H9 (cell line): ENCODE measurements at regions not wholly inside any gene's neighbourhood (a gene's known extent, or its start where the extent isn't known, plus 50 kb on each side); places are given as distances from the start of the nearest gene placed in this dataset.

Experiments used
- DNase-seq: peaks from one replicate; pipeline ENCODE4 v3.0.0-alpha.2; 2017
- H2AFZ ChIP-seq: one replicate; pipeline ENCODE4 v1.6.1; 2013; ENCODE audit warnings: mild to moderate bottlenecking, low read length, control low read depth, moderate library complexity
- H2AK5ac ChIP-seq: 2 replicates; pipeline ENCODE4 v1.6.1; 2013; ENCODE audit warnings: low read length, control low read depth, mixed read lengths; ENCODE audit not compliant: insufficient read length
- H2BK120ac ChIP-seq: one replicate; pipeline ENCODE4 v1.6.1; 2013; ENCODE audit warnings: low read depth, mild to moderate bottlenecking, low read length, control low read depth, inconsistent platforms; ENCODE audit not compliant: poor library complexity, severe bottlenecking
- H2BK12ac ChIP-seq: 2 replicates; pipeline ENCODE4 v1.6.1; 2013; ENCODE audit warnings: low read length, control low read depth, mixed read lengths, low read depth; ENCODE audit not compliant: insufficient read length
- H2BK15ac ChIP-seq: 2 replicates; pipeline ENCODE4 v1.6.1; 2013; ENCODE audit warnings: low read depth, low read length, control low read depth
- H2BK20ac ChIP-seq: one replicate; pipeline ENCODE4 v1.6.1; 2013; ENCODE audit warnings: low read depth, mild to moderate bottlenecking, low read length, control low read depth, inconsistent platforms; ENCODE audit not compliant: poor library complexity, severe bottlenecking
- H2BK5ac ChIP-seq: 2 replicates; pipeline ENCODE4 v1.6.1; 2013; ENCODE audit warnings: low read length, control low read depth, mixed read lengths; ENCODE audit not compliant: insufficient read length
- H3K14ac ChIP-seq: 2 replicates; pipeline ENCODE4 v1.6.1; 2013; ENCODE audit warnings: low read length, control low read depth; ENCODE audit not compliant: insufficient read depth
- H3K18ac ChIP-seq: 2 replicates; pipeline ENCODE4 v1.6.1; 2013; ENCODE audit warnings: low read depth, mild to moderate bottlenecking, mixed read lengths, low read length, control low read depth; ENCODE audit not compliant: insufficient read length
- H3K23ac ChIP-seq: 2 replicates; pipeline ENCODE4 v1.6.1; 2013; ENCODE audit warnings: low read length, control low read depth, mixed read lengths, low read depth; ENCODE audit not compliant: insufficient read length
- H3K23me2 ChIP-seq: 2 replicates; pipeline ENCODE4 v1.6.1; 2013; ENCODE audit warnings: low read depth, mild to moderate bottlenecking, mixed read lengths, low read length, control low read depth; ENCODE audit not compliant: insufficient read length, poor library complexity, severe bottlenecking
- H3K27ac ChIP-seq: 2 replicates; pipeline ENCODE4 v1.5.1; 2013; ENCODE audit warnings: low read length, control low read depth, mixed read lengths, low read depth; ENCODE audit not compliant: insufficient read length
- H3K27me3 ChIP-seq: 2 replicates; pipeline ENCODE4 v1.6.1; 2013; ENCODE audit warnings: low read length, control low read depth, inconsistent platforms; ENCODE audit not compliant: insufficient read depth
- H3K4ac ChIP-seq: 2 replicates; pipeline ENCODE4 v1.6.1; 2013; ENCODE audit warnings: low read depth, mild to moderate bottlenecking, control low read depth, inconsistent platforms, low read length, moderate library complexity
- H3K4me1 ChIP-seq: 2 replicates; pipeline ENCODE4 v1.6.1; 2013; ENCODE audit warnings: low read length, control low read depth, inconsistent platforms; ENCODE audit not compliant: insufficient read depth
- H3K4me2 ChIP-seq: 2 replicates; pipeline ENCODE4 v1.6.1; 2013; ENCODE audit warnings: low read length, control low read depth, mixed read lengths; ENCODE audit not compliant: insufficient read length, insufficient read depth
- H3K56ac ChIP-seq: 2 replicates; pipeline ENCODE4 v1.6.1; 2013; ENCODE audit warnings: low read depth, mild to moderate bottlenecking, mixed read lengths, low read length, control low read depth; ENCODE audit not compliant: insufficient read length
- H3K79me1 ChIP-seq: 2 replicates; pipeline ENCODE4 v1.6.1; 2013; ENCODE audit warnings: low read depth, mild to moderate bottlenecking, moderate library complexity, low read length, control low read depth, inconsistent platforms; ENCODE audit not compliant: insufficient read depth, poor library complexity, severe bottlenecking
- H3K79me2 ChIP-seq: 2 replicates; pipeline ENCODE4 v1.6.1; 2013; ENCODE audit warnings: low read length, control low read depth, inconsistent platforms; ENCODE audit not compliant: insufficient read depth
- H3K9ac ChIP-seq: 2 replicates; pipeline ENCODE4 v1.6.1; 2013; ENCODE audit warnings: low read length, control low read depth, mixed read lengths; ENCODE audit not compliant: insufficient read length; ENCODE audit errors: extremely low read depth
- H3K9me3 ChIP-seq: one replicate; pipeline ENCODE4 v1.6.1; 2013; ENCODE audit warnings: low read depth, low read length, inconsistent platforms; ENCODE audit not compliant: control insufficient read depth
- H3T11ph ChIP-seq: one replicate; pipeline ENCODE4 v1.6.1; 2013; ENCODE audit warnings: mild to moderate bottlenecking, low read length, control low read depth, inconsistent platforms
- H4K20me1 ChIP-seq: one replicate; pipeline ENCODE4 v1.6.1; 2013; ENCODE audit not compliant: control insufficient read depth, insufficient read length, insufficient read depth
- H4K5ac ChIP-seq: 2 replicates; pipeline ENCODE4 v1.6.1; 2013; ENCODE audit warnings: low read depth, mild to moderate bottlenecking, mixed read lengths, low read length, control low read depth; ENCODE audit not compliant: insufficient read length
- H4K8ac ChIP-seq: replicated peaks from 2 replicates; pipeline ENCODE4 v1.6.1; 2013; ENCODE audit warnings: low read length, control low read depth, mixed read lengths, low read depth; ENCODE audit not compliant: insufficient read length
- H4K91ac ChIP-seq: 2 replicates; pipeline ENCODE4 v1.6.1; 2013; ENCODE audit warnings: low read depth, mild to moderate bottlenecking, moderate library complexity, mixed read lengths, low read length, control low read depth; ENCODE audit not compliant: insufficient read length
- H3K27ac Mint-ChIP-seq, 3 experiments: 2 replicates in 2 of 3; 3 replicates in 1 of 3; pipeline ENCODE4 v1.8.0; 2020 to 2021; ENCODE audit warnings: mixed read lengths in 3 of 3, mild to moderate bottlenecking in 1 of 3, moderate library complexity in 1 of 3
- H3K27me3 Mint-ChIP-seq: 2 replicates; pipeline ENCODE4 v1.8.0; 2021; ENCODE audit warnings: low read depth, mild to moderate bottlenecking, moderate library complexity, mixed read lengths
- H3K36me3 Mint-ChIP-seq, 3 experiments: 2 replicates in 2 of 3; 3 replicates in 1 of 3; pipeline ENCODE4 v1.8.0; 2020 to 2021; ENCODE audit warnings: low read depth in 3 of 3, mixed read lengths in 3 of 3; ENCODE audit not compliant: insufficient read depth in 1 of 3
- H3K4me1 Mint-ChIP-seq, 2 experiments: 2 replicates each; pipeline ENCODE4 v1.8.0; 2020; ENCODE audit warnings: mixed read lengths in 2 of 2
- H3K4me3 Mint-ChIP-seq, 2 experiments: 2 replicates in 1 of 2; 3 replicates in 1 of 2; pipeline ENCODE4 v1.8.0; 2020 to 2021; ENCODE audit warnings: mild to moderate bottlenecking in 2 of 2, mixed read lengths in 2 of 2, moderate library complexity in 1 of 2
- H3K9me3 Mint-ChIP-seq, 2 experiments: 2 replicates in 1 of 2; 3 replicates in 1 of 2; pipeline ENCODE4 v1.8.0; 2020; ENCODE audit warnings: mild to moderate bottlenecking in 2 of 2, mixed read lengths in 2 of 2, moderate library complexity in 1 of 2
- CTCF ChIP-seq: fragments of 200-600 bp; sonication (generic); conservative IDR thresholded peaks from 3 replicates; pipeline ENCODE4 v1.8.0; 2021; ENCODE audit warnings: antibody characterized with exemption, mild to moderate bottlenecking

GRCh38 chr9:79185866-79186265, 385.9 kb upstream of the TLE4 start:
- H3K4me2 ChIP-seq = no peak overlapping the region
- no peak for DNase-seq
- H4K5ac ChIP-seq = no peak overlapping the region
- peaks cover 3 to 4% of the 10 kb centered on the region in 2 experiments; a peak in 4 of 5 replicates for H3K9me3 Mint-ChIP-seq
- H3K4me1 Mint-ChIP-seq = no peaks in the 10 kb centered on the region
- no peak overlapping the region for H2BK12ac ChIP-seq
- H3K4me3 Mint-ChIP-seq = no peak overlapping the region
- no peak overlapping the region for H3K9ac ChIP-seq
- no peak overlapping the region for H2BK15ac ChIP-seq
- H3K23me2 ChIP-seq = no peaks in the 10 kb centered on the region
- no peak overlapping the region for H3K27ac ChIP-seq
- peaks cover 0 to 10% (median 3%) of the 10 kb centered on the region in 3 experiments; a peak in 4 of 7 replicates for H3K36me3 Mint-ChIP-seq
- H3K4ac ChIP-seq = no peak overlapping the region
- H2BK5ac ChIP-seq = no peak overlapping the region
- no peaks in the 10 kb centered on the region for H3K9me3 ChIP-seq
- no peak overlapping the region for H2AFZ ChIP-seq
- no peak overlapping the region for H2BK20ac ChIP-seq
- H4K91ac ChIP-seq = no peak overlapping the region
- no peaks in the 10 kb centered on the region for H3K4me1 ChIP-seq
- no peak overlapping the region for H4K8ac ChIP-seq
- H3K14ac ChIP-seq = no peak overlapping the region
- H3K79me2 ChIP-seq = no peaks in the 10 kb centered on the region
- no peaks in the 10 kb centered on the region for H4K20me1 ChIP-seq
- H3K23ac ChIP-seq = no peak overlapping the region
- H3K79me1 ChIP-seq = no peaks in the 10 kb centered on the region
- no peaks in the 10 kb centered on the region for H3K27me3 Mint-ChIP-seq
- no peaks in the 10 kb centered on the region for H3K27me3 ChIP-seq
- H3K27ac Mint-ChIP-seq = no peak overlapping the region
- no peak overlapping the region for H3K18ac ChIP-seq
- TF ChIP-seq CTCF = no peak
- no peak overlapping the region for H3T11ph ChIP-seq
- H2BK120ac ChIP-seq = no peak overlapping the region
- no peak overlapping the region for H2AK5ac ChIP-seq
- H3K56ac ChIP-seq = no peak overlapping the region
